ENCODE measurements at regions not wholly inside any gene's neighbourhood (a gene's known extent, or its start where the extent isn't known, plus 50 kb on each side); places are given as distances from the start of the nearest gene placed in this dataset.

DNA sequence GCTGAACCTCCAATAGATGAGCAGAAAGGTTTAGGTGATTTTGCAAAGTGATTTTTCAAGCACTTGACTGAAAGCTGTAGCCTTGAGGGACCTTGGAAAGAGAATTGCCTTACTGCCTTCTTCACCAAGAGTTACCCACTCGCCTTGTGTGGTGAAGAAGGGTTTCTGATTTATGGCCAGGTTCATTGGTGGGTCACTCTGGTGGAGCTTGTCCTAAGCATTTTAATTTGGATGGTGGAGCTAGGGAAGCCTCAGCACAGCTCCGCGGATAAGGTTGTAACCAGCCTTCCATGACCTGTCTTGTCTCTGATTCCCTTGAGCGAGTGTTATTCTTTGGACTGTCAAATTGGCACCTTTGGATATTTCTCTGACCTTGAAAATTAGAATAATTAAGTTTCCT, 226.4 kb downstream of the FAT3 start:
- TF ChIP-seq EZH2 (IDR thresholded peaks at IDR 0.05) (no peak), POLR2AphosphoS5 (IDR thresholded peaks at IDR 0.05; ENCODE audit: borderline replicate concordance, low read depth, low read length) (no peak)

Measured in SK-N-MC (cell line).